Transverse colon (tissue), 4 donors: ENCODE measurements at regions not wholly inside any gene's neighbourhood (a gene's known extent, or its start where the extent isn't known, plus 50 kb on each side); places are given as distances from the start of the nearest gene placed in this dataset.

Experiments
- CTCF ChIP-seq, 5 experiments: fragments of 200-600 bp in 3 of 5; fragments of 450-650 bp in 2 of 5; sonication (generic) in 3 of 5; IDR thresholded peaks; 1 replicate in 2 of 5; 2 replicates in 3 of 5; pipeline ENCODE4 v1.5.1; 2016 to 2017; ENCODE audit warnings: antibody characterized with exemption in 5 of 5, inconsistent platforms in 3 of 5, mild to moderate bottlenecking in 2 of 5, moderate library complexity in 1 of 5
- POLR2A ChIP-seq: fragments of 450-650 bp; IDR thresholded peaks from one replicate; pipeline ENCODE4 v1.6.1; 2016; ENCODE audit warnings: antibody characterized with exemption, mild to moderate bottlenecking, moderate library complexity
- POLR2AphosphoS5 ChIP-seq, 3 donors: sonication (generic); formaldehyde crosslinking; IDR thresholded peaks; one replicate each; pipeline ENCODE4 v1.6.1; 2016; ENCODE audit warnings: antibody characterized with exemption in 3 of 3

- TF ChIP-seq CTCF (IDR thresholded peaks at IDR 0.05) (no peak), POLR2A (no peak), POLR2AphosphoS5 (IDR thresholded peaks at IDR 0.05) (no peak)
Observed at GRCh38 chr5:103780794-103781193, 218.2 kb upstream of the NUDT12 start.
